OCI-LY1 (cell line): ENCODE measurements at regions not wholly inside any gene's neighbourhood (a gene's known extent, or its start where the extent isn't known, plus 50 kb on each side); places are given as distances from the start of the nearest gene placed in this dataset.

ENCODE experiments used
- CTCF ChIP-seq: fragments of 200-600 bp; sonication (generic), shearing (Covaris generic); IDR thresholded peaks from 2 replicates; pipeline ENCODE4 v1.5.1; 2017; ENCODE audit warnings: mild to moderate bottlenecking, antibody characterized with exemption, low read length, moderate library complexity, mixed read lengths
- EZH2 ChIP-seq: fragments of 200-600 bp; sonication (generic), shearing (Covaris generic); IDR thresholded peaks from 2 replicates; pipeline ENCODE4 v1.8.0; 2017; ENCODE audit warnings: borderline replicate concordance, mixed run types, mild to moderate bottlenecking, antibody characterized with exemption, low read length, moderate library complexity, mixed read lengths

GRCh38 chr12:43238281-43238680 lies 313.7 kb downstream of the ADAMTS20 start:
- no peak for TF ChIP-seq CTCF
- no peak for TF ChIP-seq EZH2
